ENCODE measurements at regions not wholly inside any gene's neighbourhood (a gene's known extent, or its start where the extent isn't known, plus 50 kb on each side); places are given as distances from the start of the nearest gene placed in this dataset.

GRCh38 chr4:136355970-136356369 is 1176.3 kb downstream of the PCDH18 start:
- Histone ChIP-seq H4K20me1 (ENCODE audit: insufficient read depth, low read length) (no peaks in the 10 kb centered on the region), H3K9ac (ENCODE audit: insufficient read depth, low read length, poor library complexity, severe bottlenecking) (no peak overlapping the region), H3K4me1 (ENCODE audit: control insufficient read depth in 1 of 2, insufficient read depth in 2 of 2, low read length in 2 of 2) (no peaks in the 10 kb centered on the region), H3K4me2 (replicated peaks; ENCODE audit: extremely low read depth, low read length, poor library complexity, severe bottlenecking) (no peak overlapping the region), H3K27ac (ENCODE audit: low read depth in 1 of 2, low read length in 2 of 2) (no peak overlapping the region), H3K4me3 (replicated peaks in 1 of 3; ENCODE audit: low read depth in 2 of 3, low read length in 3 of 3) (no peak overlapping the region), H3K27me3 (ENCODE audit: control insufficient read depth in 2 of 2, insufficient read depth in 2 of 2, low read length in 2 of 2) (no peaks in the 10 kb centered on the region), H3K36me3 (replicated peaks in 1 of 2; ENCODE audit: control insufficient read depth in 1 of 2, insufficient read depth in 2 of 2, low read length in 2 of 2) (no peaks in the 10 kb centered on the region), H3K9me3 (replicated peaks in 1 of 2; ENCODE audit: control insufficient read depth in 1 of 2, insufficient read depth in 1 of 2, low read length in 2 of 2) (peaks cover 0 to 5% of the 10 kb centered on the region in 2 donors), H2AFZ (ENCODE audit: insufficient read depth, low read depth, low read length, poor library complexity, severe bottlenecking) (no peak overlapping the region), H3K79me2 (ENCODE audit: insufficient read depth, low read length) (no peaks in the 10 kb centered on the region)
- TF ChIP-seq CTCF (IDR thresholded peaks at IDR 0.05) = no peak
- Mint-ChIP-seq H3K9me3 (peaks cover 0 to 2% (median 1%) of the 10 kb centered on the region in 7 donors), H3K27me3 (ENCODE audit: low read depth in 3 of 3) (peaks cover 0 to 3% (median 0%) of the 10 kb centered on the region in 3 donors), H3K4me1 (no peaks in the 10 kb centered on the region), H3K36me3 (no peaks in the 10 kb centered on the region), H3K27ac (no peak overlapping the region), H3K4me3 (no peak overlapping the region)
- 91% methylated on average over 19 of the region's 24 CpGs for WGBS (ENCODE audit: insufficient coverage)
- no peak for DNase-seq
- intact Hi-C loops (cut with micrococcal nuclease) = no loop called here

GRCh38 chr4:136343340-136343739 is 1189.0 kb downstream of the PCDH18 start:
- H3K27ac Mint-ChIP-seq = no peak overlapping the region
- Histone ChIP-seq H3K4me3 (replicated peaks in 1 of 3; ENCODE audit: low read depth in 2 of 3, low read length in 3 of 3) (no peak overlapping the region), H4K20me1 (ENCODE audit: insufficient read depth, low read length) (no peaks in the 10 kb centered on the region), H3K36me3 (replicated peaks in 1 of 2; ENCODE audit: control insufficient read depth in 1 of 2, insufficient read depth in 2 of 2, low read length in 2 of 2) (no peaks in the 10 kb centered on the region), H2AFZ (ENCODE audit: insufficient read depth, low read depth, low read length, poor library complexity, severe bottlenecking) (no peak overlapping the region), H3K27ac (ENCODE audit: low read depth in 1 of 2, low read length in 2 of 2) (no peak overlapping the region), H3K9ac (ENCODE audit: insufficient read depth, low read length, poor library complexity, severe bottlenecking) (no peak overlapping the region), H3K79me2 (ENCODE audit: insufficient read depth, low read length) (no peaks in the 10 kb centered on the region), H3K27me3 (ENCODE audit: control insufficient read depth in 2 of 2, insufficient read depth in 2 of 2, low read length in 2 of 2) (no peaks in the 10 kb centered on the region), H3K9me3 (replicated peaks in 1 of 2; ENCODE audit: control insufficient read depth in 1 of 2, insufficient read depth in 1 of 2, low read length in 2 of 2) (peaks cover 0 to 4% of the 10 kb centered on the region in 2 donors), H3K4me2 (replicated peaks; ENCODE audit: extremely low read depth, low read length, poor library complexity, severe bottlenecking) (no peak overlapping the region), H3K4me1 (ENCODE audit: control insufficient read depth in 1 of 2, insufficient read depth in 2 of 2, low read length in 2 of 2) (no peaks in the 10 kb centered on the region)
- no peak overlapping the region for H3K4me3 Mint-ChIP-seq
- H3K4me1 Mint-ChIP-seq = no peaks in the 10 kb centered on the region
- no CpG with 5 or more reads among the region's 3 CpGs for WGBS (ENCODE audit: insufficient coverage)
- no peak for DNase-seq
- peaks cover 0 to 2% (median 0%) of the 10 kb centered on the region in 3 donors for H3K27me3 Mint-ChIP-seq (ENCODE audit: low read depth in 3 of 3)
- no peaks in the 10 kb centered on the region for H3K36me3 Mint-ChIP-seq
- peaks cover 2 to 7% (median 3%) of the 10 kb centered on the region in 7 donors for H3K9me3 Mint-ChIP-seq
- intact Hi-C loops (cut with micrococcal nuclease) = no loop called here
- no peak for TF ChIP-seq CTCF (IDR thresholded peaks at IDR 0.05)
